Chondrocyte (in vitro differentiated cells): ENCODE measurements at regions not wholly inside any gene's neighbourhood (a gene's known extent, or its start where the extent isn't known, plus 50 kb on each side); places are given as distances from the start of the nearest gene placed in this dataset.

ENCODE experiments used
- DNase-seq: peaks from one replicate; pipeline ENCODE4 v3.0.0; 2021; ENCODE audit warnings: mixed read lengths, low spot score
- H3K27ac Mint-ChIP-seq: one replicate; pipeline ENCODE4 v1.8.0; 2021; ENCODE audit warnings: mild to moderate bottlenecking, moderate library complexity, mixed read lengths; ENCODE audit not compliant: unreplicated experiment
- H3K27me3 Mint-ChIP-seq: 2 replicates; pipeline ENCODE4 v1.8.0; 2021; ENCODE audit warnings: low read depth, mixed read lengths
- H3K36me3 Mint-ChIP-seq: 2 replicates; pipeline ENCODE4 v1.8.0; 2021; ENCODE audit warnings: low read depth, mixed read lengths
- H3K4me1 Mint-ChIP-seq: 2 replicates; pipeline ENCODE4 v1.8.0; 2021; ENCODE audit warnings: low read depth, mild to moderate bottlenecking, mixed read lengths
- H3K4me3 Mint-ChIP-seq: one replicate; pipeline ENCODE4 v1.8.0; 2021; ENCODE audit warnings: mild to moderate bottlenecking, moderate library complexity, mixed read lengths; ENCODE audit not compliant: unreplicated experiment
- H3K9me3 Mint-ChIP-seq: 2 replicates; pipeline ENCODE4 v1.8.0; 2021; ENCODE audit warnings: low read depth, mixed read lengths
- TF ChIP-seq, protein P1 (sequence below): fragments of 200-600 bp; sonication (generic); IDR thresholded peaks from 2 replicates; pipeline ENCODE4 v1.5.0; 2021; ENCODE audit warnings: antibody characterized with exemption, mild to moderate bottlenecking, moderate library complexity

DNA sequence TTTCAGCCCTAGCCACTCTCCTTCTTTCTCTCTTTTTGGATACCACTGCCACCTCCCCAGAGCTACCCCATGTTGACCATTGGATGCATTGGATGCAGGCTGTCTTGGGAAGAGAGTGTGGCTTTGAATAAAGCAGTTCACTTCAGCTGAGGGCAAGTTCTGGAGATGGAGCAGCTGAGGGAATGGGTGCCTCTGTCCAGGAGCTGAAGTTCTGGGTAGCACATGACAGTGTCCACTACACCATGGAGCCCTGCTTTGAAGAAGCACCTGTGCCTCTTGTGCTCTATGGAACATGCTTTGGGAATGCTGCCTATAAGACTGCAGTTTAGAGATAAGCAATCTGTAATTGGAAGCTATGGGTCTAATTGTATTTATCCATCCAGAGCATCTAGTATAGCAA, 1028.7 kb downstream of the TYW1 start:
- no peak for DNase-seq
- no peaks in the 10 kb centered on the region for H3K36me3 Mint-ChIP-seq
- no peak overlapping the region for H3K27ac Mint-ChIP-seq
- peaks cover 3% of the 10 kb centered on the region for H3K27me3 Mint-ChIP-seq
- H3K4me3 Mint-ChIP-seq = no peak overlapping the region
- TF ChIP-seq, protein P1, sequence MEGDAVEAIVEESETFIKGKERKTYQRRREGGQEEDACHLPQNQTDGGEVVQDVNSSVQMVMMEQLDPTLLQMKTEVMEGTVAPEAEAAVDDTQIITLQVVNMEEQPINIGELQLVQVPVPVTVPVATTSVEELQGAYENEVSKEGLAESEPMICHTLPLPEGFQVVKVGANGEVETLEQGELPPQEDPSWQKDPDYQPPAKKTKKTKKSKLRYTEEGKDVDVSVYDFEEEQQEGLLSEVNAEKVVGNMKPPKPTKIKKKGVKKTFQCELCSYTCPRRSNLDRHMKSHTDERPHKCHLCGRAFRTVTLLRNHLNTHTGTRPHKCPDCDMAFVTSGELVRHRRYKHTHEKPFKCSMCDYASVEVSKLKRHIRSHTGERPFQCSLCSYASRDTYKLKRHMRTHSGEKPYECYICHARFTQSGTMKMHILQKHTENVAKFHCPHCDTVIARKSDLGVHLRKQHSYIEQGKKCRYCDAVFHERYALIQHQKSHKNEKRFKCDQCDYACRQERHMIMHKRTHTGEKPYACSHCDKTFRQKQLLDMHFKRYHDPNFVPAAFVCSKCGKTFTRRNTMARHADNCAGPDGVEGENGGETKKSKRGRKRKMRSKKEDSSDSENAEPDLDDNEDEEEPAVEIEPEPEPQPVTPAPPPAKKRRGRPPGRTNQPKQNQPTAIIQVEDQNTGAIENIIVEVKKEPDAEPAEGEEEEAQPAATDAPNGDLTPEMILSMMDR = no peak
- H3K9me3 Mint-ChIP-seq = peaks cover 5% of the 10 kb centered on the region
- no peaks in the 10 kb centered on the region for H3K4me1 Mint-ChIP-seq

DNA sequence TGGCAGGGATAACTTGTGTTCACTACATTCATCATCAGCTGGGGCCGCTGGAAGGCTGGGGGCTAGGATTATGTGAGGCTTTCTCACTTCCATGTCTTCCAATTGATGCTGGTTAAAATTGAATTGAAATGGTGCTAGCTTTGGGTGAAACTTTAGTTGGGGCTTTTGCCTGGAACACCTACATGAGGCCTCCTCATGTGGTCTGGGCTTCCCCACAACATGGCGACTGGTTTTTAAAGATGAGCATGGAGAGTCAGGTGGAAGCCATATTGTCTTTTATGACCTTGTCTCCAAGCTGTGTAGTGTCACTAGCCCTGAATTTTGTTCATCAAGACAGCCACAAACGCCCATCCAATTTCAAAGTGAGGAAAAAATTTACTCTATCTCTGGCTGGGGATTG, 1033.9 kb downstream of the TYW1 start:
- Mint-ChIP-seq H3K9me3 (peaks cover 12% of the 10 kb centered on the region), H3K4me1 (no peaks in the 10 kb centered on the region), H3K27me3 (peaks cover 3% of the 10 kb centered on the region), H3K4me3 (no peak overlapping the region), H3K27ac (no peak overlapping the region), H3K36me3 (no peaks in the 10 kb centered on the region)
- TF ChIP-seq, protein P1 = no peak
- no peak for DNase-seq

DNA sequence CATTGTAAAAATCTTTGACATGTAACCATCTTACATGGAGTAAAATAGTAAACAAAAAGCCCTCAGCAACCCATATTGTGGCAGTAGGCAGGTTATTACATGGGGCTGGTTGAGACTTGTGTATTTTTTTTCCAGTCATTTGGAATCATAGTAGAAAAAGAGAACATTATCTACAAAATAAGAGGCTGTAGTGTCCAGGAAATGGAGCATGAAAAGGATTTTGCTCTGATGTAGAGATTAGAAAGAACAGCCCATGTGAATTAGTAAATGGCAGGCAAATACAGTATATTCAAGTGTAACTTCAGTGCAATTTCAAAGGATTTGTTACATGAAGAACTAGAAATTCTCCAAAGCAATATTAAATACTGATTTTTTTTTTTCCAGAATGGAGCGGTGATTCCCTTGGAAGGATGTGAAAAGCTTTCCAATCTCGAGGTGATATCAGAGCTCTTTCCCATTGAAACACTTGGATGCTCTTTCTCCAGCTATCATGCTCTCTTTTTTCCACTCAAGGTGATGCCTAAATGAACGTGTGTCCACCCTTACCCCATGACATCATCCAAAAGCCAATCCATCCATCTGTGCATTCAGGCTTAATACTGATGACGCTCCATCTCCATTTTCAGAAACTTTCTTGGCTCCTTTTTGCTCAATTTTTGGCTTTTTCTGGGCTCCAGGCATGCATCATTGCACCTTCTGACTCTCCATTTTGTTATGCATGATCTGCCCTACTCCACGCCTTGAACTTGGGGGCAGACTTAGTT, 1034.7 kb downstream of the TYW1 start:
- H3K27me3 Mint-ChIP-seq = peaks cover 3% of the 10 kb centered on the region
- H3K9me3 Mint-ChIP-seq = peaks cover 12% of the 10 kb centered on the region
- no peaks in the 10 kb centered on the region for H3K36me3 Mint-ChIP-seq
- H3K4me3 Mint-ChIP-seq = no peak overlapping the region
- no peak for DNase-seq
- no peaks in the 10 kb centered on the region for H3K4me1 Mint-ChIP-seq
- TF ChIP-seq, protein P1 = no peak
- no peak overlapping the region for H3K27ac Mint-ChIP-seq

DNA sequence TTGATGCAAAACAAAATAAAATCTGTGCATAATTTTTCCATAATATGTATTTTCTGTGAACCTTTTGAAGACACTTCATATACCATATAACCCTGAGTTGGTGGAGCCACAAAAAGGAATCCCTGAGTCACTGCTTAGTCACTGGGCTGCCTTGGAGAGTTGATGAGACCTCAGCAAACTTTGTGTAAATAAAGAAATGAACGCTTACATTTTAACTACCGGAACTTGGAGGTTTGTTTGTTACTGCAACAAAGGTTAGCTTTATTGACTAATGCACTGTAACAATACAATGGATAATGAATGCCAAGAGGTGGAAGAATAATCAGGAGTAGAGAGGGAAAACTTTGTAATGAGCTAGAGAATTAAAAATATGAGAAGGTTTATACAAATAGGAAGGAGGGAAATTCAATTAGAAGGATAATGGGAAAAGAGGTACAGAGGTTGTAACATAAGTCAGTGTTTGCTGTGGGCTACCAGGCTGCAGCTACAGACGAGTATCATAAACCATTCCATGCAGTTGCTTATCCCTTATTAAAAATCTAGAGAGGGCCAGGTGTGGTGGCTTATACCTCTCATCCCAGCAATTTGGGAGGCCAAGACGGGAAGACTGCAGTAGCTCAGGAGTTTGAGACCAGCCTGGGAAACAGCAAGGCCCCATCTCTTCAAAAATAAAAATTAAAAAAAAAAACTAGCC, 1042.1 kb downstream of the TYW1 start:
- TF ChIP-seq, protein P1 = no peak
- no peak for DNase-seq
- H3K36me3 Mint-ChIP-seq = no peaks in the 10 kb centered on the region
- H3K27me3 Mint-ChIP-seq = no peaks in the 10 kb centered on the region
- peaks cover 2% of the 10 kb centered on the region for H3K9me3 Mint-ChIP-seq
- H3K4me1 Mint-ChIP-seq = peaks cover 15% of the 10 kb centered on the region
- no peak overlapping the region for H3K4me3 Mint-ChIP-seq
- H3K27ac Mint-ChIP-seq = peak overlapping the region; percentile 64

DNA sequence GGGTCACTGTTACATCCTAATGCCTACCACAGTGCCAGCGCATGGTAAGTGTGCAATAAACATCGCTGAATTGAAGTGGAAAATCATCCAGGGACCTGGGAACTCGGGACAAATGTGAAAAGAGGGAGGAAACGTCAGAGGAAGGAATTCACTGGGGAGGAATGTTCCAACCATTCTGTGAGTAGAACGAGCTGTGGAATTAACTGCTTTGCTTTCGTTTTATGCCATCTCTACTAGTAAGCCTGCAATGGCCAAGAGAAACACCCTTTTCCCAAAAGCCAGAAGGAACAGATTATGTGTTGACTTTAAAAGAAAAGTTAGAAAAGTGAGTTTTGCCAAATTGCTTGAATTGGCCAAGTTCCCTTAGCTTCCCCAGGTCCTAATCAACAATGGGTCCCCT, 1044.9 kb downstream of the TYW1 start:
- no peaks in the 10 kb centered on the region for H3K36me3 Mint-ChIP-seq
- no peak overlapping the region for H3K4me3 Mint-ChIP-seq
- H3K27ac Mint-ChIP-seq = no peak overlapping the region
- H3K9me3 Mint-ChIP-seq = no peaks in the 10 kb centered on the region
- H3K4me1 Mint-ChIP-seq = peaks cover 15% of the 10 kb centered on the region
- no peak for DNase-seq
- no peaks in the 10 kb centered on the region for H3K27me3 Mint-ChIP-seq
- TF ChIP-seq, protein P1 = no peak
